Tongue (tissue), 1 donor: ENCODE measurements at regions not wholly inside any gene's neighbourhood (a gene's known extent, or its start where the extent isn't known, plus 50 kb on each side); places are given as distances from the start of the nearest gene placed in this dataset.

Experiments used
- DNase-seq: peaks from one replicate; pipeline ENCODE4 v3.0.0-alpha.2; 2015

DNA sequence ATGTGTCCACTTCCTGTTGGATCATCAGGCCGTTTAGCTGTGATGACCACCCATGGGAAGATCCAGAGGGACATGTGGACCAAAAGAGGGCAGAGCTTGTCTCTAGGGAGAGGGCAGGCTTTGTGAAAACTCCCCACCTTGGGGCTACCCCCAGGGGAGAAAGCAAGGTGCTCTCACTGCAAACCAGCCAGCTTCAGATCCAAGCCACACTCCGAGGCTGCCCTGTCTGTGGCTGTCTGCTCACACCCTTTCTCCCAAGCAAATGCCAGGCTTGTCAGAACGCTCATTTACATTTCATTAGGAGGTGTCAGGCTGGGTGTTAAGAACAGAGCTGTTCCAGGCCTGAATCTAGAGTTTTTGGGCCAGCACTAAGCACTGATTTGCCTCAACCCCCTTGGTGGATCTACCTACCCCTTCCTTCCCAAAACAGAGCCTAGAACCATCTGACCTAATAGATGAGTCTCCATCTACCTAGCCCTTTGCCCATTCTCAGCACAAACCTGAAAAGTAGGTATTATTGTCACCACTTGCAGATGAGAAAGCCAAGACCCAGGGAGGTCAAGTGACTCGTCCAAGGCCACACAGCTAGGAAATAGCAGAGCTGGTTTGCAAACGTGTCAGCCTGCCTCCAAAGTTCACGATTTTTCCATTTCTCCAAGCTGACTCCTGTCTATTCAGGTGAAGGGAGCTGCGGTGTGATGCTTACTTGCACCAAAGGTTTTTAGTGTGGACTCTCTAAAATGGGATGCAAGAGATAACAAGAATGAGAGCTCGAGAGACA, 130.9 kb downstream of the EMX2 start:
- DNase-seq: no peak

DNA sequence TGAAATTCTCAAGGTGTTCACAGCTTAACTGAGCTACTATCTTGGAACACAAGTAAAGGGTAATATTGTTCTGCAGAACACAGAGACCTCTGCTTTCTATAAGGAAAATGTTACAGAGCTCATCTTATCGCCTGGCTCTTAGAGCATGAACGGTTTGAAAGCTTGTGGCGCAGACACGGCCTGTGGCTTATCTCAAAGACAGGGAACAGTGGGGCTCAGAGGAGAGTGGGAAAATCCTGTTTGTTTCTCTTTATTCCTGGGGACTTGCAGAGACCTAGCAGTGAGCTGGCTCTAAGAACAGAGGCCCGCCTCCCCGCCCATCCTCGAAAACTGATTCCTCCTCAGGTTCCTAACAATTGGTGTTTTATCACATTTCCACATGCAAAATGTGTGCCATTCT, 131.7 kb downstream of the EMX2 start:
- no peak for DNase-seq

DNA sequence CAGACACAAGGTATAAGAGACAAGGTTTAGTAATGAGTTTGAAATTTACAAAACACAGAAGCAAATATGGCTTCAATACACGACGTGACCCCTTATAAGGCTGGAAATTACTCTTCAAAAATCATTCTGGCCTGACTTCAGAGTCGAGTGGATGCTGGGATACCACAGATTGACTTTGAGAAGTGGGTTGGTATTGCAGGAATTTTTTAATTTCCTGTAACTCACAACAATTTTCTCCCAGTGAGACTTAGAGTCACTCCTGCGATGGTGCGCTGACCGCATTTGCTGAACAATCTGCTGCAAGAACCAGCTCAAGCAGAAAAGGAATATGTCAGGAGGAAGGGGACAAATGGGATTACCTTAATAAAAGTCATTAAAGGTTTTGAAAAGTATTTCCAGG, 132.1 kb downstream of the EMX2 start:
- no peak for DNase-seq

DNA sequence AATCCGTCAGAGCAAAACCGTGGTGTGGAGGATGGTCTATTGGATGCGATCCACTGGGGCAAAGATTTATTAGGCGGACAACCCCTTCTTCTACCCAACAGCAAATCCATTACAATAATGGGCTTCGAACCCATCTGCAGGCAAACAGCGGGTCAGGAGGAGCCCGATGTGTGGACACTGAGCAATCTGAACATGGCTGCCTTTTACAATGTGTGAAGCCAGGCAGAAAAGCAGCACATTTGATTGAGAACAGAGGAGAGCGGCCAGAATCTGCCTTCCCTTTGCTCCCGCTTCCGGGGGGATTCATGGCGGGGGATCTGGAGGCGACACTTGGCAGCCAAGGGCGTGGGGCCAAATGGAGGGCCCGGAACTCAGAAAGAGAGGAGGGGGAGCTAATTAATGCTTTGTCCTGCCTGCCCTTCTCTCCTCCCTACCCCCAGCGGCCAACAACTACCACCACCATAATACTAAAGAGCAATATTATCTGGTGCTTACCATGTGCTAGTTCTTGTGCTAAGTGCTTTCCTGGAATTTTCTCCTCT, 133.0 kb downstream of the EMX2 start:
- no peak for DNase-seq

DNA sequence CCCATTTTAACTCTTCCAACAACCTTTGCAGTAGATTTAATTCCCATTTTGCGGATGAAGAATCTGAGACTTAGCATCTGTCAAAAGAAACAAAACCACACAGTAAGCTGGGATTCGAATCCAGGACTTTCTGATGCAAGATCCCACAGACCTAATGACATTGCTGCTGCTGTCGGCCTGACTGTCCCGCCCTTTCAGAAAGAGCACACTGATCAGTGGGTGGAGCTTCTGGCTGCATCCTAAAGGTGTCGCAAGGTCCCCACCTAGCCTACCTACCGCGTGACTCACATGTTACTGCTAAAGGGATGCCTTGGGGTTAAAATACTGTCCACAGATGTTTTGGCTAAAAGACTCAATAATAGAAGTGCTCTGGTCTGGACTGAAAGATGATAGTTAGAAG, 134.7 kb downstream of the EMX2 start:
- DNase-seq: no peak

DNA sequence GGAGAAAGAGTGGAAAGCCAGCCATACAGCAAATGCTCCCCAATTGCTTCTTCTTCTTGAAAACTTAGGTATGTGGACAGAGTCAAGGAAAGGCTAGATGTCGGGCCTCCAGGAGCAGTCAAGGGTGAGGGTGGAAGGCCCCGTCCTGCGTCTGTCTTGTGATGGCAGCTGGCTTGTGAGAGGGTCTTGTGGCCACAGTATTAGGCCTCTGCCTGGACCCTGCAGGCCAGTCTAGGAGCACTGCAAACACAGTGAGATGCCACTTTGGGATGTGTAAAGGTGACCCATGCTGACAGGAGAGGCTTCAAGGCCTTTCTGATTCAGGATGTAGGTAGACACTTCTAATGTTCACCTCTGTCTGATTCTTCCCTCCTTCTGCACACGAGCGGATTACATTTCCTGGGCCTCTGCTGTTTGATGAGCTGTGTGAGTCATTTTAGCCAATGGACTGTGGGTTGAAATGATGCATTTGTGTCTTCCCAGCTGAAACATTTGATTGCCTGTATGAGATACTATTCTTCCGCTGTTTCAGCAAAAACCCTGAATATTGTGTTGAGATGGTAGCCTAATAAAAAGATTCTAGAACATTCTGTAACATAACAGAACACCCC, 135.4 kb downstream of the EMX2 start:
- DNase-seq: no peak

DNA sequence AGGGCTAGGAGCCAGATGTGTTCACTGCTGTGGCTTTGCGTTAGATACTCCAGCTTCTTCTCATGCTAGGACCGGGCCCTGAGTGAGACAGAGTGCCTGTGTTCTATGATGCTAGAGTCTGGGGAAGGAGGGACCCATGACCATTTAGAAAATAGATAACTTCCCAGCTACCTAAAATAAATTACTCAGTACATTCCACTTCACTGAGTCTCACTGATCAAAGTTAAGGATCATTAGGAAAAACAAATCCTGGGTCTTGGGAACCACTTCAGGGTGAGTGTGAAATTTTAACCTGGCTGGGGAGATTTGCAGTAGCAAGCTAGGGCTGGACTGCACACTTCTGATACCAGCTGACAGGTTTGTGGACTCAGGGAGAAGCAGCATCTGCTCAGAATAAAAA, 138.1 kb downstream of the EMX2 start:
- DNase-seq: no peak

DNA sequence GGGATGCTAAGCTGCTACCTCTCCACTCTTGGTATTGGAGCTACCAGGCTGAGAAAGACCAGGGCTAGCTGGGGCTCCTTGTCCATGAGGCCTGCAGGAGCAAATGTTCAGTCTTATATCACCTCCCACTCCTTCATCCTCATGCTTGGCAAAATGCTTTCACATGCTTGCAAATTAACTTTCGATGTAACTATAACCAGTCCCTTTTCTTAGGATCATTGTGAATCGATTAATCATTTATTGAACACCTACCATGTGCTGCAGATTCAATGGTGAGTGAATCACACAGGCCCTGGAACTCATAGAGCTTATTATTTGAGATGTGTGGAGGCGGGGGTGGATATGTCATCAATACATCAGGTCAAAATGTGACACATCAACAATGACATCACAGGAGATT, 138.6 kb downstream of the EMX2 start:
- DNase-seq: no peak

DNA sequence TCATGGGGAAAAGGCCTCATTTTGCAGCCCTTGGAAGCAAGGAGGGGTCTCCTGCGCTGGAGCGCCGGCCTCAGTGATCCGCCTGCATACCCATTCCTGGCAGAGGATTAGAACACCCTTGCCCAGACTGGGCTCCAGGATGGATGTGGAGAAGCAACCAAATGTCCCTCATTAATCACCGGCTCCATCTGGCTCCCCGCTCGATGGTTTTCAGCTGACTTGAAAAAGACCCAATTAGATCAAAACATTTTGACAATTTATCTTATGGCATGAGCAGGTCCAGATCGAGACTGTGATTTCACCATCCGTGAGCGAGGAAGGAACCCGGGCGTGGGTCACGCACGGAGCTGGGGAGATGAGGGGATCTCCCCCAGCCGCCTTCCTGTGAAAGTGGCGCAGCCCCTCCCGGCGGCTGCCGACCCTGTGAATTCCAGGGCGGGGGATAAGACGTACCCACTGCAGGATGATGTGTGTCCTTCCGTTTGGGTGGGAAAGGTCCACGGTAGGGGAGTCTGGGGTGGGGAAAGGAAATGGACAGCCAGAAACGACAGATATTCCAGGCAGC, 141.6 kb downstream of the EMX2 start:
- DNase-seq: no peak

DNA sequence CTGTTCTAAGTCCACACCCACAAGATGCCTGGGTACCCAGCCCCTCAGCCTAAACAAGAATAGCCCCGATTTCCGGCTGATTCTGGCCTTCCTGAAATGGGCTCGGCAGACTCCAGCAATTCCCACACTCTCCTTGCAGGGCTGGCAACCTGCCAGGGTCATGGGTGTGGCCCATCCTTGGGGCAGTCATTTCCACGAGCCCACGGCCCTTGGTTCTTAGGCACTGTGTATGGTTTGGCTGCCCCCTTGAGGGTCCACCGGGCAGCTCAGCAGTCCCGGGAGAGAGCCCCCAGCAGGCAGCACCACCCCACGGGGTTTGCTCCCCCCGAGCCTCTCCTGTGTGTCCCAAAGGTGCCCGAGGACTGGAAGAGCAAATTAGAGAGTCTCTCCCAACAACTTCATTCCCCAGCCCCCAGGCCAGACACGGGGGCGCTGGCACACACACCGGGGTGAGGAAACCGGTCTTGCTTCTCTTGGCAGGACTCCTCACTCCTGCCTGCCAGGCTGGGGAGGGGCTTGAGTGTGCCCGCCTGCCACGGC, 142.2 kb downstream of the EMX2 start:
- peak; percentile 61 for DNase-seq

DNA sequence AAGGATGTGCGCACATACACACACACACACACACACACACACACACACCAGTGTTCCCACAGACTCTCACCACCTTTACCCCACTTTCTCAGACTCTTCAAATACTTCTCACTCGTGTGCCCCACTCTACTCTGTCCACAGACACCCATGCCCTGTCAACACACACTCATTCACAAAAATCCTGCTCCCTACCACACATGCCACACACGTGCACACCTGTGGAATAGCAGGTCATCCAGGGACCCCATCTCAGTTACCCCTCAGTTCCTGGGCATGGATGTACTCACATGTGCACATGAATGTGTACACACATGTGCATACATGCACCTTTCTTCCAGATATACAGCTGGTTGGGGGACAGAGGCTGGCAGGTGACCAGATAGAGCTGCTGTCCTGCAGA, 142.9 kb downstream of the EMX2 start:
- no peak for DNase-seq

DNA sequence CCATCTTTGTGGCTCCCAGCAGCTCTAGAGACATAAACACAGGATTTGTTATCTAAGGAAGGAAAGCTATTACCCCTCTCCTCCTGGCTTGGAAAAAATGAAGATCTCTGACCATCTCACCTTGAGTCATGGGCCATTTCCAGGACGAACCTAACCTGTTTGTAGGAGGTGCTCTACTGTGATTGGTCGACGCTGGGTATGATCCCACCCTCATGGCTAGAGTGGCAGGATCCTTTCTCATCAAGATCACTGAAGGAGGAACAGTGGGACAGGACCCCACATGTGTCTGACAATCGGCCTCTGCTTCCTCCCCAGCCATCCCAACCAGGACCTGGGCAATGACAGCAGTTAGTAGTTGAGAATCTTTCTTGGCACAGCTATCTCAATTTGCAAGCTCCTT, 144.1 kb downstream of the EMX2 start:
- no peak for DNase-seq

DNA sequence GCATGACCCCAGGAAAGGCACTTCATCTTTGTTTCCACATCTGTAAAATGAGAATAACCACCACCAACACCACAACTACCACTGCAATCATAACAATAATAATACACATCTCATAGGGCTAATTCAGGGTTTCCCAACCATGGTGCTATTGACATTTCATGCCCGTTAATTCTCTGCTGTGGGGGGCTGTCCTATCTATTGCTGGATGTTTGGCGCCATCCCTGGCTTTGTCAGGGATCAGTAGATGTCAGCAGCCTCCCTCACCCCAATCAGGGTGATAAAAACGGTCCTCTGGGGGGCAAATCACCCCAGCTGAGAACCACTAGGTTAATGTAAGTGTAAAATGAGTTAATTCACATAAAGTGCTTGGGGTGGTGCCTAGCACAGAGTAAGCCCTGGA, 145.8 kb downstream of the EMX2 start:
- DNase-seq: no peak

DNA sequence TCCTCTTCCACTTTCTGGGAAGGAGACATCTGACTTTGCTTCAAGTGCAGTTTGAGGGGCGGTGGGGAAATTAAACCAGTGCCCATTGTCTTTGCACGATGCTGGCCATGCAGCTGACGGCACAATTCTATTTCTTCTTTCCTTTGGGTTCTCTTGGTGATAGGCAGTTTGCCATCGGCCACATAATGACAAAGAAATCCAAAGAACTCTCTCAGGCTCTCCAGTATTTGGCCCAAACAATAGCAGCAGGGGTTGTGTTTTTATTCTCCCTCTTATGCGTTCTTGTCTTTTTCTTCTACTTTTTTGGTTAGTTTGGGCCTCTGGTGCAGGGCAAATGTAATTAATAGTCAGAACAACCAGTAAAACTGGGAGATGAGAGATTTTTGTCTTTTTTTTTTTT, 147.0 kb downstream of the EMX2 start:
- DNase-seq: no peak

DNA sequence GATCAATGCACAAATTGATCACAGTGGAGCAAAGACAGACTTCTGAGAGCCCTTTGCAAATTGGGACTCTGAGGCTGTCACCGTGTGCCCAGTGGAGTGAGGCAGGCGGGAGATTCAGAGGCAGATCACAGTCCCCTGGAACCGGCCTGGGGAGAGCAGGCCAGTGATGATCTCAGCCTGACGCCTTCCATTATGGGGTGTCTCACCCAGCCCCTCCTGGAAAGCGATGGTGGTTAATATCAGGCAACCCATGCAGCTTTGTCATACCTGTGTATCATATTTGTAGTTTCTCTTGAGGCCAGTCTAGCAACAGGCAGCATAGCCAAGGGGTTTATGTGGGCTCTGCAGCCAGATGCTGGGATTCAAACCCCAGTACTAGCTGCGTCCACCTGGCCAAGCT, 147.8 kb downstream of the EMX2 start:
- no peak for DNase-seq

DNA sequence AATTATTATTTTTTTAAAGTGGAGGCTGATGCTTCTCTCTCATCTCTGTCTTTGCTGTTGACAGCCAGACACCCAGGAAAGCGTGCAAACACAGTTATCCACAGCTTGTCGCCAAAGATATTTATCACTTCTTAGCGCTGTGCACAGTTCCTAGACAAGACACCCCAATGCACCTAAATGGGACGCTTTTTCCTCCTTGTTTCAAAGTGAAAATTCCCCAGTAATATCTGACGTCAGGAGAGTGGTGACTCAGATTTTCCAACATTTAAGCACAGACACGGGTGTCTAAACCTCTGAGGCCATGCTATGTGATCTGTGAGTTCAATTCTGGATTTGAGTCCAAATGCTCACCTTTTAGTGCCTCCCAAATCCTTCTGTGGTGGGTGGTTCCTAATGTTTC, 151.6 kb downstream of the EMX2 start:
- no peak for DNase-seq

DNA sequence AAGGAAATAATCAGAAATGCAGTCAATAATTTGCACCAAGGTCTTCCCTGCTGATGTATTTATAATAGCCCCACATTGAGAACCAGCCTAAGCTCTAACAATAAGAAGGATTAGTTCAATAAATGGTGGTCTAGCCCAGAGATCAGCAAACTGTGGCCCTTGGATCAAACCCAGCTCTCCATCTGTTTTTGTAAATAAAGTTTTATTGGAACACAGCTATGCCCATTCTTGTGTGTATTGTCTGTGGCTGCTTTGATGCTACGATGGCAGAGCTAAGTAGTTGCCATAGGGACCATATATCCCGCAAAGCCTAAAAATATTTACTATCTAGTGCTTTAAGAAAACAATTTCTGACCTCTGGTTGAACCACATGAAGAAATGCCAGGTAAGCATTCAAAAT, 154.9 kb downstream of the EMX2 start:
- no peak for DNase-seq

DNA sequence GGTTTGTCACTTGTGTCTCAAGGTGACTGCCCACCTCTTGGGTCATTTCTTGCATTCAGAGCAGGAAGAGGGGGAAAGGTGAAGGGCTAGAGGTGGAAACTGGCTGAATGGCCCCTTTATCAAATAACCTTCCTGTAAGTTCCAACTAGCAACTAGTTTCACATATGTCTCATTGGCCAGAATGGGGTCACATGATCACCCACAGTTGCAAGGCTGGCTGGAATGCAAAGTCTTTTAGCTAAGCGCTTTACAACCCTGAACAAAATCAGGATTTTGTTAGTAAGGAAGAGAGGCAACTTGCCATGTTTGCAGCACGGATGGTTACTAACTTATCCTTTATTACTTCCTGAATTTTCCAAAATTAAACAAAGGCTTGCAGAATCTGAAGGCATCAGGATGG, 156.3 kb downstream of the EMX2 start:
- no peak for DNase-seq

DNA sequence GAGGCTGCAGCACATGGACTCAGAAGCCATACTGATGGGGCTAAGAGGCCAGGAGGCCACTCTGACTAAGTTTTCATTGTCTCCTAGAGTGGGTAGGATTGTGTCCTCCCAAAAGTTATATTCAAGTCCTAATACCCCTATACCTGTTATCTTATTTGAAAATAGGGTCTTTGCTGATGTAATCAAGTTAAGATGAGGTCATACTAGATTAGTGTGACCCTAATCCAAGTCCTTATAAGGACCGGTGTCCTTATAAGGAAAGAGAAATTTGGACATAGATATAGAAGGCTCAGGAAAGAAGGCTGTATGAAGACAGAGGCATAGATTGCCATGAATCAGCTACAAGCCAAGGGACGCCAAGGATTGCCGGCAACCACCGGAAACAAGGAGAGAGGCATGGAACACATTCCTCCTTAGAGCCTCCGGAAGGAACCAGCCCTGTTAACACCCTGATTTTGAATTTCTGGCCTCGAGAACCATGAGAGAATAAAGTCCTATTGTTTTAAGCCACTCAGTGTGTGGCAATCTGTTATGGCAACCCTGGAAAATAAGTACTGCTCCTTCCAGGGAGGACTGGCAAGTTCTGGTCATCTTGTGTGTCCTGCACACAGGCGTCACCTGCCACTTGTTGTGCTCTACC, 157.0 kb downstream of the EMX2 start:
- no peak for DNase-seq

DNA sequence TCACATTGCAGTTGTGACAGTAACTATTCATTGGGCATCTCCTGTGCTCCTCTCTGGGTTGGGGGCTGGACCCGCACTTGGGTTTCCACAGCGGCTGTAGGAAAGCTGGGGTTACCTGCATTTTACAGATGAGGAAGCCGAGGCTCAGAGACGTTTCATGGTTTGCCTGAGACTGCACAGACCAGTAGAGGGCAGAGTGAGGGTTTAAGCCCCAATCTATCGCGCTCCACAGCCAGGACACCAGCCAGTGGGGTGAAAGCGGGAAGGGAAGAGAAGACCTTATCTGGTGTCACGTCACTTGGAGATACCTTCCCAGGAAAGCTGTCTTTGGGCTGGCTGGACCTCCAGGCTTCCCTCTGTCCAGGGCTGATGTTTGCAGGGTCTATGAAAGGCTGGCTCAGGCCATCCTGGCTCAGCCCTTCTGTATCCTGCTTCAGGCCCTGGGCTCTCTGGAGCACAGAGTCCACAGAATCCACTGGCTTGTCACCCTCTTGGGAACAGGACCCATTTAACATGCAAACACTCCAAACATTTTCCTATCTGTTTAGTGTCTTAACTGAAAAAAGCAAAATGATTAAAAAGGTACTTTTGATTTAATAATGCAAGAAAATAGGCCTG, 167.7 kb downstream of the EMX2 start:
- no peak for DNase-seq

DNA sequence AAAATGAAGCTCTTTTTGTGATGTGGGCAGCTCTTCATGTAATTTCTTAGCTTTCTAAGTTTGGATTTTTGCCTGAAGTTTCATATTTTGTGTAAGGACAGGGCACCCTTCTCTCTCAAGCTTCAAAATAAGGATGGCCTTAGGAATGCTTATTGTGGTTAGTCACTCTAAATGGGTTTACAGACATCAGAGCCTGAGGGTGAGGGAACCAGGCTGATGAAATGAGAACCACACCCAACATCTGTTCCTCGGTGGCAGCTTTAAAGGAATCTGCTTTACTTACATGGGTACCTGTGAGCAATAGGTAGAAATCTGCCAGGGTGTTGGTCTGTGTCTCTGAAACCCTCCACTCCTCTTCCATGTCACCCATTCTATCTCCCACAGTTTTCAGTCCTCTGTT, 174.3 kb downstream of the EMX2 start:
- DNase-seq: no peak
